K562 (cell line): ENCODE measurements at regions not wholly inside any gene's neighbourhood (a gene's known extent, or its start where the extent isn't known, plus 50 kb on each side); places are given as distances from the start of the nearest gene placed in this dataset.

ENCODE experiments used
- BCL6 ChIP-seq: fragments of 250-450 bp; sonication (Bioruptor Pico); IDR thresholded peaks from 2 replicates; pipeline ENCODE4 v1.4.0; 2020
- E2F4 ChIP-seq: sonication (generic); formaldehyde crosslinking; IDR thresholded peaks from 2 replicates; pipeline ENCODE4 v1.8.0; 2022; ENCODE audit warnings: mild to moderate bottlenecking, low read depth, missing genetic modification reagents
- ETV1 ChIP-seq: fragments of 450-650 bp; conservative IDR thresholded peaks from 2 replicates; pipeline ENCODE4 v1.6.1; 2016; ENCODE audit warnings: missing genetic modification characterization, control low read depth, low read depth, missing compliant biosample characterization
- GABPB2 ChIP-seq: fragments of 250-450 bp; sonication (Bioruptor Pico); conservative IDR thresholded peaks from 2 replicates; pipeline ENCODE4 v1.5.1; 2021; ENCODE audit warnings: mild to moderate bottlenecking
- HEY1 ChIP-seq: fragments of 250-450 bp; sonication (Bioruptor Pico); IDR thresholded peaks from 2 replicates; pipeline ENCODE4 v1.5.0; 2020; ENCODE audit warnings: mild to moderate bottlenecking, moderate library complexity, borderline replicate concordance
- KLF1 ChIP-seq: fragments of 450-650 bp; IDR thresholded peaks from 2 replicates; pipeline ENCODE4 v1.6.1; 2016; ENCODE audit warnings: missing genetic modification characterization, missing compliant biosample characterization
- MED1 ChIP-seq: sonication (generic); formaldehyde crosslinking; IDR thresholded peaks from 2 replicates; pipeline ENCODE4 v1.8.1; 2023; ENCODE audit warnings: missing genetic modification reagents, borderline replicate concordance
- MTA1 ChIP-seq: fragments of 450-650 bp; IDR thresholded peaks from 2 replicates; pipeline ENCODE4 v1.6.1; 2017; ENCODE audit warnings: borderline replicate concordance
- PRMT5 ChIP-seq: sonication (generic); formaldehyde crosslinking; IDR thresholded peaks from 2 replicates; pipeline ENCODE4 v1.5.0; 2020; ENCODE audit warnings: missing genetic modification reagents
- ZNF197 ChIP-seq: fragments of 200-800 bp; sonication (Bioruptor generic); IDR thresholded peaks from 2 replicates; pipeline ENCODE4 v1.6.1; 2016; ENCODE audit warnings: low read depth, missing genetic modification characterization, missing compliant biosample characterization
- ZNF311 ChIP-seq: fragments of 250-450 bp; sonication (Bioruptor Pico); IDR thresholded peaks from 2 replicates; pipeline ENCODE4 v1.4.0; 2020; ENCODE audit warnings: mild to moderate bottlenecking, moderate library complexity
- TF ChIP-seq, protein P1 (sequence below): sonication (generic); IDR thresholded peaks from 2 replicates; pipeline ENCODE4 v1.6.1; 2016
- TF ChIP-seq, protein P2 (sequence below), 2 experiments: fragments of 450-650 bp in 1 of 2; sonication (generic) in 1 of 2; formaldehyde crosslinking in 1 of 2; IDR thresholded peaks; 2 replicates each; pipeline versions ENCODE4 v1.7.1 to v1.9.0; 2016 to 2022; ENCODE audit warnings: inconsistent platforms in 1 of 2, mild to moderate bottlenecking in 1 of 2, missing genetic modification reagents in 1 of 2
- TF ChIP-seq, protein P3 (sequence below): fragments of 450-650 bp; formaldehyde crosslinking; IDR thresholded peaks from 2 replicates; pipeline ENCODE4 v1.4.0; 2020; ENCODE audit warnings: mild to moderate bottlenecking, moderate library complexity

GRCh38 chr7:32680259-32681173, 185.2 kb downstream of the AVL9 start (continued):
- TF ChIP-seq HEY1 (CRISPR knock-in tag) (no peak), GABPB2 (CRISPR knock-in tag) (no peak), MTA1 (no peak), ZNF311 (CRISPR knock-in tag) (peak; percentile 68; the same call in 1 of the 2 replicates), ZNF197 (no peak), ETV1 (peak; percentile 89), BCL6 (peak; percentile 59; the same call in 1 of the 2 replicates), MED1 (no peak), E2F4 (no peak), PRMT5 (CRISPR knock-in tag) (no peak), KLF1 (tag) (0 out of 2 replicates have a peak, but pooled peaks have one; percentile 44)
- TF ChIP-seq, protein P1, sequence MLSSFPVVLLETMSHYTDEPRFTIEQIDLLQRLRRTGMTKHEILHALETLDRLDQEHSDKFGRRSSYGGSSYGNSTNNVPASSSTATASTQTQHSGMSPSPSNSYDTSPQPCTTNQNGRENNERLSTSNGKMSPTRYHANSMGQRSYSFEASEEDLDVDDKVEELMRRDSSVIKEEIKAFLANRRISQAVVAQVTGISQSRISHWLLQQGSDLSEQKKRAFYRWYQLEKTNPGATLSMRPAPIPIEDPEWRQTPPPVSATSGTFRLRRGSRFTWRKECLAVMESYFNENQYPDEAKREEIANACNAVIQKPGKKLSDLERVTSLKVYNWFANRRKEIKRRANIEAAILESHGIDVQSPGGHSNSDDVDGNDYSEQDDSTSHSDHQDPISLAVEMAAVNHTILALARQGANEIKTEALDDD: peak; percentile 97
- TF ChIP-seq, protein P2, sequence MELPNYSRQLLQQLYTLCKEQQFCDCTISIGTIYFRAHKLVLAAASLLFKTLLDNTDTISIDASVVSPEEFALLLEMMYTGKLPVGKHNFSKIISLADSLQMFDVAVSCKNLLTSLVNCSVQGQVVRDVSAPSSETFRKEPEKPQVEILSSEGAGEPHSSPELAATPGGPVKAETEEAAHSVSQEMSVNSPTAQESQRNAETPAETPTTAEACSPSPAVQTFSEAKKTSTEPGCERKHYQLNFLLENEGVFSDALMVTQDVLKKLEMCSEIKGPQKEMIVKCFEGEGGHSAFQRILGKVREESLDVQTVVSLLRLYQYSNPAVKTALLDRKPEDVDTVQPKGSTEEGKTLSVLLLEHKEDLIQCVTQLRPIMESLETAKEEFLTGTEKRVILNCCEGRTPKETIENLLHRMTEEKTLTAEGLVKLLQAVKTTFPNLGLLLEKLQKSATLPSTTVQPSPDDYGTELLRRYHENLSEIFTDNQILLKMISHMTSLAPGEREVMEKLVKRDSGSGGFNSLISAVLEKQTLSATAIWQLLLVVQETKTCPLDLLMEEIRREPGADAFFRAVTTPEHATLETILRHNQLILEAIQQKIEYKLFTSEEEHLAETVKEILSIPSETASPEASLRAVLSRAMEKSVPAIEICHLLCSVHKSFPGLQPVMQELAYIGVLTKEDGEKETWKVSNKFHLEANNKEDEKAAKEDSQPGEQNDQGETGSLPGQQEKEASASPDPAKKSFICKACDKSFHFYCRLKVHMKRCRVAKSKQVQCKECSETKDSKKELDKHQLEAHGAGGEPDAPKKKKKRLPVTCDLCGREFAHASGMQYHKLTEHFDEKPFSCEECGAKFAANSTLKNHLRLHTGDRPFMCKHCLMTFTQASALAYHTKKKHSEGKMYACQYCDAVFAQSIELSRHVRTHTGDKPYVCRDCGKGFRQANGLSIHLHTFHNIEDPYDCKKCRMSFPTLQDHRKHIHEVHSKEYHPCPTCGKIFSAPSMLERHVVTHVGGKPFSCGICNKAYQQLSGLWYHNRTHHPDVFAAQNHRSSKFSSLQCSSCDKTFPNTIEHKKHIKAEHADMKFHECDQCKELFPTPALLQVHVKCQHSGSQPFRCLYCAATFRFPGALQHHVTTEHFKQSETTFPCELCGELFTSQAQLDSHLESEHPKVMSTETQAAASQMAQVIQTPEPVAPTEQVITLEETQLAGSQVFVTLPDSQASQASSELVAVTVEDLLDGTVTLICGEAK (IDR thresholded peaks at IDR 0.05): no peak
- TF ChIP-seq, protein P2 (CRISPR knock-in tag; IDR thresholded peaks at IDR 0.05): no peak
- TF ChIP-seq, protein P3, sequence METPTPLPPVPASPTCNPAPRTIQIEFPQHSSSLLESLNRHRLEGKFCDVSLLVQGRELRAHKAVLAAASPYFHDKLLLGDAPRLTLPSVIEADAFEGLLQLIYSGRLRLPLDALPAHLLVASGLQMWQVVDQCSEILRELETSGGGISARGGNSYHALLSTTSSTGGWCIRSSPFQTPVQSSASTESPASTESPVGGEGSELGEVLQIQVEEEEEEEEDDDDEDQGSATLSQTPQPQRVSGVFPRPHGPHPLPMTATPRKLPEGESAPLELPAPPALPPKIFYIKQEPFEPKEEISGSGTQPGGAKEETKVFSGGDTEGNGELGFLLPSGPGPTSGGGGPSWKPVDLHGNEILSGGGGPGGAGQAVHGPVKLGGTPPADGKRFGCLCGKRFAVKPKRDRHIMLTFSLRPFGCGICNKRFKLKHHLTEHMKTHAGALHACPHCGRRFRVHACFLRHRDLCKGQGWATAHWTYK (CRISPR knock-in tag): no peak
